HL-60 (cell line): ENCODE measurements at regions not wholly inside any gene's neighbourhood (a gene's known extent, or its start where the extent isn't known, plus 50 kb on each side); places are given as distances from the start of the nearest gene placed in this dataset.

ENCODE experiments used
- DNase-seq, 2 experiments: peaks; one replicate each; pipeline ENCODE4 v3.0.0-alpha.2; 2010 to 2020; ENCODE audit warnings: low read depth in 1 of 2, low spot score in 1 of 2
- H3K27ac ChIP-seq: fragments of 250-450 bp; sonication (Bioruptor Pico); replicated peaks from 2 replicates; pipeline ENCODE4 v1.5.1; 2020; ENCODE audit warnings: mild to moderate bottlenecking, moderate library complexity
- H3K27me3 ChIP-seq: fragments of 250-450 bp; sonication (Bioruptor Pico); 2 replicates; pipeline ENCODE4 v1.5.1; 2021; ENCODE audit warnings: mild to moderate bottlenecking, moderate library complexity; ENCODE audit not compliant: insufficient read depth, poor library complexity, severe bottlenecking
- H3K4me3 ChIP-seq: replicated peaks from 2 replicates; pipeline ENCODE4 v1.5.1; 2011; ENCODE audit warnings: mild to moderate bottlenecking, control low read depth, low read length; ENCODE audit not compliant: insufficient read depth
- CTCF ChIP-seq: IDR thresholded peaks from one replicate; pipeline ENCODE4 v1.5.1; 2011; ENCODE audit warnings: low read length, control low read depth, inconsistent platforms; ENCODE audit not compliant: insufficient read depth
- GABPA ChIP-seq: IDR thresholded peaks from 2 replicates; pipeline ENCODE4 v1.6.1; 2012; ENCODE audit warnings: low read depth
- POLR2AphosphoS5 ChIP-seq: IDR thresholded peaks from 2 replicates; pipeline ENCODE4 v1.6.1; 2012; ENCODE audit warnings: low read depth
- REST ChIP-seq: IDR thresholded peaks from 2 replicates; pipeline ENCODE4 v1.6.1; 2012; ENCODE audit warnings: low read depth; ENCODE audit not compliant: insufficient replicate concordance
- SPI1 ChIP-seq: IDR thresholded peaks from 2 replicates; pipeline ENCODE4 v1.6.1; 2012; ENCODE audit warnings: low read depth, mild to moderate bottlenecking, borderline replicate concordance

DNA sequence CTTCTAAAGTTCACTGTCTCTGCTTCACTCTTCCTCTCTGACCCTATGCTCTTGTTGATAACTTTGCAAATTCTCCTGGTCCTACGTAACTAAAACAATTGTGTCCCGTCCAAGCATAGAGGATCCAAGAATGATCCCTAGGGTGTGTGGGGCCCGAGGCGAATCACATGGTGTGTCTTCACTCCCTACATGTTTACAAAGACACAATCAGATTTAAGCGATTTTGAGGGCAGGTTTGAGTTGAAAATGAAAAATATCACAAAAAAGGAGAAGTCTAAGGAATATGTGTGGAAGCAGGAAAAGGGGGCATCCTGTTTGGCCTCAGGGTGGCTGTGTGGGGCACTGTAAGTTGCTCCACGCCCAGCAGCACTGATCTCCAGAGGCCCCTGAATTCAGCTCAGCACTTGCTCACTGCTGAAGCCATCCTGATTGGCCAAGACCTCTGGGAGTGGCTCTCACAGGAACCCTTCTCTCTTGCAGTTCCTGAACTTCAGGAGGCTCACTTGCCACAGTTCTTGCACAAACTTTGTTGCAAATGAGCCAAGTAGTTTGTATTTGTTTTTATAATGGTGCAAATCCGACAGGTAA is 363.6 kb downstream of the ZNF521 start:
- Histone ChIP-seq H3K27ac (no peak overlapping the region), H3K27me3 (no peaks in the 10 kb centered on the region), H3K4me3 (no peak overlapping the region)
- no peak for DNase-seq
- TF ChIP-seq POLR2AphosphoS5 (no peak), GABPA (no peak), REST (no peak), CTCF (no peak), SPI1 (no peak)

- H3K27ac ChIP-seq = no peak overlapping the region
- no peaks in the 10 kb centered on the region for H3K27me3 ChIP-seq
- TF ChIP-seq REST (no peak), CTCF (no peak), POLR2AphosphoS5 (no peak), GABPA (no peak), SPI1 (no peak)
- H3K4me3 ChIP-seq = no peak overlapping the region
- DNase-seq = no peak
Observed at GRCh38 chr18:24989760-24990593, 362.0 kb downstream of the ZNF521 start.

GRCh38 chr18:24990671-24991134 is 361.3 kb downstream of the ZNF521 start:
- Histone ChIP-seq H3K27me3 (no peaks in the 10 kb centered on the region), H3K27ac (no peak overlapping the region), H3K4me3 (no peak overlapping the region)
- DNase-seq = no peak
- TF ChIP-seq CTCF (no peak), REST (no peak), GABPA (no peak), SPI1 (no peak), POLR2AphosphoS5 (no peak)
